Erythroblast (primary cell): ENCODE measurements at regions not wholly inside any gene's neighbourhood (a gene's known extent, or its start where the extent isn't known, plus 50 kb on each side); places are given as distances from the start of the nearest gene placed in this dataset.

Source experiments
- GATA1 ChIP-seq: IDR thresholded peaks from 2 replicates; pipeline ENCODE4 v1.6.1; 2011; ENCODE audit warnings: low read depth, mild to moderate bottlenecking, control low read depth, low read length, moderate library complexity
- POLR2A ChIP-seq: IDR thresholded peaks from 2 replicates; pipeline ENCODE4 v1.6.1; 2011; ENCODE audit warnings: mild to moderate bottlenecking, low read length

DNA sequence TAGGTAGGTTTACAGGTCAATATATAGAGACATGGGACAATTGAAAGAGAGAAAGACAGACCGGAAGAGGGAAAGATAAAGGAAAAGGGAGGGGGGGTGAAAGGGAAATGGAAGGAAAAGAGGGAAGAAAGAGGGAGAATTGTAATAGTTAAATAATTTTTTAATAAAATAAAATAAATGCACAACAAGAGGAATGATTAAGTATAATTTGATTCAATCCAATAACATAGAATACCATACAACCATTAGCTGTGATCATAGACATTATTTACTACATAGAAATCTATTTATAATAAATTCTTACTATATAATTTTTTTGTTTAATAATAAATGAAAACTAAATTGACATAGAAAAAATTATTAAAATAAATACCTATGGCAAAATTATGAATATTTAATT is 330.7 kb downstream of the NR4A2 start:
- TF ChIP-seq POLR2A (no peak), GATA1 (no peak)
